ENCODE measurements at regions not wholly inside any gene's neighbourhood (a gene's known extent, or its start where the extent isn't known, plus 50 kb on each side); places are given as distances from the start of the nearest gene placed in this dataset.
"Not testable (repeated sequence)": the region's sequence is repeated elsewhere in the genome, so short reads cannot be mapped to it uniquely, and the experiment has no call there.

- DNase-seq (ENCODE audit: extremely low read depth, low read depth), result no peak
- no peak overlapping the region for H3K4me3 ChIP-seq (replicated peaks; ENCODE audit: low read depth, low read length)
- TF ChIP-seq, protein P1, sequence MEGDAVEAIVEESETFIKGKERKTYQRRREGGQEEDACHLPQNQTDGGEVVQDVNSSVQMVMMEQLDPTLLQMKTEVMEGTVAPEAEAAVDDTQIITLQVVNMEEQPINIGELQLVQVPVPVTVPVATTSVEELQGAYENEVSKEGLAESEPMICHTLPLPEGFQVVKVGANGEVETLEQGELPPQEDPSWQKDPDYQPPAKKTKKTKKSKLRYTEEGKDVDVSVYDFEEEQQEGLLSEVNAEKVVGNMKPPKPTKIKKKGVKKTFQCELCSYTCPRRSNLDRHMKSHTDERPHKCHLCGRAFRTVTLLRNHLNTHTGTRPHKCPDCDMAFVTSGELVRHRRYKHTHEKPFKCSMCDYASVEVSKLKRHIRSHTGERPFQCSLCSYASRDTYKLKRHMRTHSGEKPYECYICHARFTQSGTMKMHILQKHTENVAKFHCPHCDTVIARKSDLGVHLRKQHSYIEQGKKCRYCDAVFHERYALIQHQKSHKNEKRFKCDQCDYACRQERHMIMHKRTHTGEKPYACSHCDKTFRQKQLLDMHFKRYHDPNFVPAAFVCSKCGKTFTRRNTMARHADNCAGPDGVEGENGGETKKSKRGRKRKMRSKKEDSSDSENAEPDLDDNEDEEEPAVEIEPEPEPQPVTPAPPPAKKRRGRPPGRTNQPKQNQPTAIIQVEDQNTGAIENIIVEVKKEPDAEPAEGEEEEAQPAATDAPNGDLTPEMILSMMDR (IDR thresholded peaks at IDR 0.05; ENCODE audit: low read depth, low read length, missing control alignments), result no peak
These were observed 502.9 kb upstream of the SYT1 start for GRCh38 chr12:78361683-78362082.

DNA sequence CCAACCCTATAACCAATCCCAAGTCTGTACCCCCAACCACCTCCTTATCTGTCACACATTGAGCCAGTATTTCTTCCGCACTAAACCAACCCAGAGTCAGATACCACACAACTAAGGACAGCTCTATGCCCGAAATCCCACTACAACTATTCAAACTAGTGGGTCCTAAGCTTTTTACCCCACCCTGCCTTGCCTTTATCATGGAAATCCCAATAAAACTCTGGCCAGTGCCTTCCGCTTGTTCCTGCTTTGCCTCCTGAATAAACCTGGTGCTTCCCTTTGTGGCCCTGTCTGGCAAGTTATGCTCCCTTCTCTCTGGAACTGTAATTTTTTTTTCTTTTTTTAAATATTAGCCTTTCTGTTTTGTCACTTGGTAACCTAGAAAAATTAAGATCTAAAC lies 493.3 kb upstream of the SYT1 start:
- H3K4me3 ChIP-seq (replicated peaks; ENCODE audit: low read depth, low read length), result no peak overlapping the region
- no peak for DNase-seq (ENCODE audit: extremely low read depth, low read depth)
- TF ChIP-seq, protein P1 (IDR thresholded peaks at IDR 0.05; ENCODE audit: low read depth, low read length, missing control alignments), result no peak

DNA sequence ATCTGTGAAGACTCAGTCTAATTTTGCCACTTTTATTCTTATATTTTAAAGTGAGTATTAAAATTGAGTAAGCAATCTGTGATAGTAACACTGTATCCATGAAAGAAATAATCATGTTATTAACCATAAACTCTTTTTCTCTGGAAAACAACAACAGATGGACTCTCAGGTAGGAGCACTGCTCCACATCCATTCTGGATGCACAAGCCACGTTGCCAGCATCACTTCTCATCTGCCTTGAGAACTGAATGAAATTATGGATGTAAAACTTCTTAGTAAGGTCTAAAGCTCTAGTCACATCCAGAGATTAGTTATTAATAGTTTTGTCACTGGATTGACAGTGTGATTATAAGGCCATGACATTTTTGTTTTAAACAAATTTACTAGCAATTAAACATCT lies 489.1 kb upstream of the SYT1 start:
- no peak for DNase-seq (ENCODE audit: extremely low read depth, low read depth)
- no peak overlapping the region for H3K4me3 ChIP-seq (replicated peaks; ENCODE audit: low read depth, low read length)
- TF ChIP-seq, protein P1 (IDR thresholded peaks at IDR 0.05; ENCODE audit: low read depth, low read length, missing control alignments), result no peak

GRCh38 chr12:78376257-78376656 lies 488.3 kb upstream of the SYT1 start:
- TF ChIP-seq, protein P1 (IDR thresholded peaks at IDR 0.05; ENCODE audit: low read depth, low read length, missing control alignments), result no peak

GRCh38 chr12:78379065-78379464 lies 485.5 kb upstream of the SYT1 start:
- not testable (repeated sequence) for H3K4me3 ChIP-seq (replicated peaks; ENCODE audit: low read depth, low read length); DNase-seq (ENCODE audit: extremely low read depth, low read depth)

More at GRCh38 chr12:78376257-78376656, 488.3 kb upstream of the SYT1 start:
- H3K4me3 ChIP-seq (replicated peaks; ENCODE audit: low read depth, low read length), result no peak overlapping the region
- DNase-seq (ENCODE audit: extremely low read depth, low read depth), result no peak

GRCh38 chr12:78383414-78383813 lies 481.2 kb upstream of the SYT1 start:
- no peak overlapping the region for H3K4me3 ChIP-seq (replicated peaks; ENCODE audit: low read depth, low read length)
- TF ChIP-seq, protein P1 (IDR thresholded peaks at IDR 0.05; ENCODE audit: low read depth, low read length, missing control alignments), result no peak
- no peak for DNase-seq (ENCODE audit: extremely low read depth, low read depth)

GRCh38 chr12:78384541-78384940 lies 480.0 kb upstream of the SYT1 start:
- TF ChIP-seq, protein P1 (IDR thresholded peaks at IDR 0.05; ENCODE audit: low read depth, low read length, missing control alignments), result no peak
- H3K4me3 ChIP-seq (replicated peaks; ENCODE audit: low read depth, low read length), result no peak overlapping the region
- DNase-seq (ENCODE audit: extremely low read depth, low read depth), result no peak

Measured in HFF-Myc (cell line).